GM18498 (cell line): ENCODE measurements at regions not wholly inside any gene's neighbourhood (a gene's known extent, or its start where the extent isn't known, plus 50 kb on each side); places are given as distances from the start of the nearest gene placed in this dataset.

Experiments
- ATAC-seq: cut with Tn5 transposase; IDR thresholded peaks from one replicate; pipeline ENCODE4 v1.9.1; 2021; ENCODE audit warnings: mild to moderate bottlenecking, moderate library complexity; ENCODE audit not compliant: unreplicated experiment

DNA sequence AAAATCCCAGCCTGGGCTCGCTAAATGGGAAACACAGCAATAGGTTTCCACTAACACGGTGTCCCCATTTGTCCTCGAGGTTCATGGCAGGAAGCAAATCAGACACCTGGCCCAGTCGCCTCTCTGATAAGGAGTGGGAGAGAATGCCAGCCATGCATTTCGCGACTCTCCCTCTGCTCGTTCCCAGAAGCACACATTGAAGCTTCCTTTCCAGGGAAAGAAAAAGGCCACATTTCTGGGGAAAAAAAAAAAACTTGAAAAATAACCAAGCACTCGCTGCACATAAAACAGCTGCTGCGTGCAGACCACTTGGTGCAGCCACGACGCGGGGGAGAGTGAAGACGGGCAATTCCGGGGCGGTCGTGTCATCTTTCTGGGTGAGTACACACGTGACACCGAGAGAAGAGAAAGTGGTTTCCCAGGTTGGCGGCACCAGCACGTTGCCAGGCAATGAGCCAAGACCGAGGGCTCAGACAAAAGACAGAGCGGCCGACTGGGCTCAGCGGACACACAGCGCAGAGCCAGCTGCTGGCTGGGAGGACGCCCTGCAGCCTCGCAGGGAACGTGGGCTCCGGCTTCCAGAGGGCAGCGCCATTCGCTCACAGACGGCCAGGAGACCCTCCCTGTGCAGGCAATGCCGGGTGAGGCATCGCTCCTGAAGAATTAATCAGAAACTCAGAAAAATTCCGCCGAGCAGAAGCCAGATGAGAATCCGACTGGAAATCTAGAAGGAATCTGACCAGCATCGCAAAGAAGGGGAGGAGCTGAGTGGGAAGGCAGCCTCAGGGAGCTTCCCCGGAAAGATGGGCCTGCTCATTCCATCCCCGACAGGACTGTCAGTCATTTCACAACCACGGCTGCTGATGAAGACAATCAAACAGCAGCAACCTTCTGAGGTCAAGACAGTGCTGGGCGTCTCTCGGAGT is 83.2 kb upstream of the IRS2 start:
- no peak for ATAC-seq

DNA sequence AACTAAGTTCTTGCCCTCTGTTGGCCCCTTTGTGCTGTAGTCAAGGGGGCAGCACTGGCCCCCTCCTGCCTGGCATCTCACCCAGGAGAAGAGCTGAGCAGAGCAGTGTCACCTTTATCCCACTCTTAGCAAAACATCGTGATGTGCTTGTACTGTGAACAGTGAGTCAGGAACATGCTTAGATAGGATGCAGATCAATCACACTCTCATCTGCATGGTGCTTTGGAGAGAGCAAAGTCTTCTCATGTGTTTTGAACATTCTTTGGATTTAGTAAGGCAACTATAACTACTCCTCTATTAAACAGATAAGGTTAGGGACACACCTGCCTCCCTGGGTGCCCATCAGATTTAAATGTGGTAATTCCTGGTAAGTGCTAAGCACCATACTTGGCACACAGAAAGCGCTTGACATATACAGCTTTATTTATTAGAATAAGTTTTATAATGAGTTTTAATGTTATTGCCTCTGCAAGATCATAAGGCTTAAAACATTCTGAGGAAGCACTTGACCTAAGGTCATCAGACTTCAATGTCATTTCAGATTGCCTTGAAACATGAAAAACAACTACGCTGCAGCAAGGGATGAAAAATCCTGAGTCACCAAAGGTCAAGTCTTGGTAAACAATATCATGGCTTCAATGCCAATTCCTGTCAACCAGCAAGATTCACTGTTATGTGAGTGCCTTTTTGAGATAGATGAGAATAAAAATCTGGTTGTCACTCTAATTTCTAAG is 82.4 kb upstream of the IRS2 start:
- ATAC-seq = no peak

GRCh38 chr13:109867766-109868165 is 81.4 kb upstream of the IRS2 start:
- ATAC-seq = no peak

GRCh38 chr13:109862627-109863026 is 76.2 kb upstream of the IRS2 start:
- ATAC-seq = no peak

- no peak for ATAC-seq
Observed at GRCh38 chr13:109859898-109860297, 73.5 kb upstream of the IRS2 start.

GRCh38 chr13:109859216-109859835 is 72.9 kb upstream of the IRS2 start:
- ATAC-seq = no peak

DNA sequence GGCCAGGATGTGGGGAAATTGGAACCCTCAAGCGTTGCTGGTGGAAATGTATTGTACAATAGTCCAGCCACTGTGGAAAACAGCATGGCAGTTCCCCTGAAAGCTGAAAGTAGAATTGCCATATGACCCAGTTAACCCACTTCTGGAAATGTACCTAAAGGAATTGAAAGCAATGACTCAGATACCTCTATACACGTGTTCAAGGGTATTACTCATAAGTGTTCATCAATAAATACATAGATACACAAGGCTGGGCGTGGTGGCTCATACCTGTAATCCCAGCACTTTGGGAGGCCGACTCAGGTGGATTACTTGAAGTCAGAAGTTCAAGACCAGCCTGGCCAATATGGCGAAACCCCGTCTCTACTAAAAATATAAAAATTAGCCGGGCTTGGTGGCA is 71.9 kb upstream of the IRS2 start:
- ATAC-seq = no peak

DNA sequence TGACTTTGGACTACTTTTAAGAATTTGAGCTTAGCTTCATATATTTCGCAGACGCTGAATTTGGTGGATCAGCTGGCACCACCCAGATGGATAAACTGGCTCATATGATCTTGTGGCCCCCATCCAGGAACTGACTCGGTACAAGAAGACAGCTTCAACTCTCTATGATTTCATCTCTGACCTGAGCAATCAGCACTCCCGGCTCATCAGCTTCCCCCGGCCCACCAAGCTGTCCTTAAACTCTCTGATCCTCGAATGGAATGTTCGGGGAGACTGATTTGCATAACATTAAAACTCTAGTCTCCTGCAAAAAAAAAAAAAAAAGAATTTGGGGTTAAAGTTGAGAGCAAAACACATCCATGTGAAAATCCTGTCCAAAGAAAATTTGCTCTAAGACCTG is 71.4 kb upstream of the IRS2 start:
- ATAC-seq = no peak

DNA sequence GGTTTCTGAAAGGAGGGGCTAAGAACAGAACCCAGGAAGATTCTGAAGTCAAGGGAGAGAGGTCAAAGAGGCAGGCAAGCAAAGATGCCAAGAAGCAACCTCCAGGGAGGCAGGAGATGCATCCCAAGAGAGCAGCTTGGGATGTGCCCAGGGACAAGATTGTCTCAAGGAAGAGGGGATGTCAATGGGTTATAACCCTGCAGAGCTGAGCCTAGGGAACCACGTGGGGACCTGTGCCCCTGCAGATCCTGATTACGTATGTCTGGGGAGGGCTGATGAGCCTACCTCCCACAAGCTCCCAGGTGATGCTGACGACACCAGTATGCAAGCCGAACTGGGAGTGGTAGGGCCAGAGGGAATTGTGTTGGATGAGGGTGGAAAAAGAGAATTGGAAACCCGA is 70.9 kb upstream of the IRS2 start:
- ATAC-seq = no peak

- no peak for ATAC-seq
Observed at GRCh38 chr13:109856350-109856749, 70.0 kb upstream of the IRS2 start.

- ATAC-seq = no peak
Observed at GRCh38 chr13:109853153-109853552, 66.8 kb upstream of the IRS2 start.

DNA sequence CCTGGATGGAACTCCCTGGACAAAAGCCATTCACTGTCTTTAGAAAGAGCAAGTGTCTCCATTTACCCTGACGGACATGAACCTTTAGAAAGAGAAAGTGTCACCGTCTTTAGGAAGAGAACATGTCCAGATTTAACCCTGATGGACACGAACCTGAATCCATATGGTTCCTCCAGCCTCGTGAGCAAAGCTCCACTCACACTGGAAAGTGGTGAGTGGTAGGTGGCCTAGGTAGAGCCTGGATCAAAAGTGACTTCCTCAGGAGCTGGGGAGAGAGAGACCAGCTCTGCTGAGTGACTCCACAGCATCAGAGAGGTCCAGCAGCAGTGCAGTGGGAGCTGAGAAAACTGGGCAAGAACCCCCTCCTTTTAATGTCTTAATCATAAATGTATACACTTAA is 59.8 kb upstream of the IRS2 start:
- no peak for ATAC-seq

GRCh38 chr13:109844396-109844795 is 58.0 kb upstream of the IRS2 start:
- no peak for ATAC-seq

DNA sequence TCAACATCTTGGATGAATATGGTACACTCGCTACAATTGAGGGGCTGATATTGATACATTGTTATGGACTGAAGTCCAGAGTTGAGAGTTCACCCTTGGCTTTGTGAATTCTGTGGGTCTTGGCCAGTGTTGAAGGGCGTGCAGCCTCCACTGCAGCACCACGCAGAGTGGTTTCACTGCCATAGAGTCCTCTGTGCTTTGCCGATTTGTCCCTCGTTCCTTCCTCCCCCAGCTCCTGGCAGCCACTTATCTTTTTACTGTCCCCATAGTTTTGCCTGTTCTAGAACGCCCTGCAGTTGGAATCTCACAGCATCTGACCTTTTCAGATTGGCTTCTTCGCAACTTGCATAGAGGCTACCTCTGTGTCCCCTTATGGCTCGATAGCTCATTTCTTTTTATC is 57.3 kb upstream of the IRS2 start:
- ATAC-seq = no peak

DNA sequence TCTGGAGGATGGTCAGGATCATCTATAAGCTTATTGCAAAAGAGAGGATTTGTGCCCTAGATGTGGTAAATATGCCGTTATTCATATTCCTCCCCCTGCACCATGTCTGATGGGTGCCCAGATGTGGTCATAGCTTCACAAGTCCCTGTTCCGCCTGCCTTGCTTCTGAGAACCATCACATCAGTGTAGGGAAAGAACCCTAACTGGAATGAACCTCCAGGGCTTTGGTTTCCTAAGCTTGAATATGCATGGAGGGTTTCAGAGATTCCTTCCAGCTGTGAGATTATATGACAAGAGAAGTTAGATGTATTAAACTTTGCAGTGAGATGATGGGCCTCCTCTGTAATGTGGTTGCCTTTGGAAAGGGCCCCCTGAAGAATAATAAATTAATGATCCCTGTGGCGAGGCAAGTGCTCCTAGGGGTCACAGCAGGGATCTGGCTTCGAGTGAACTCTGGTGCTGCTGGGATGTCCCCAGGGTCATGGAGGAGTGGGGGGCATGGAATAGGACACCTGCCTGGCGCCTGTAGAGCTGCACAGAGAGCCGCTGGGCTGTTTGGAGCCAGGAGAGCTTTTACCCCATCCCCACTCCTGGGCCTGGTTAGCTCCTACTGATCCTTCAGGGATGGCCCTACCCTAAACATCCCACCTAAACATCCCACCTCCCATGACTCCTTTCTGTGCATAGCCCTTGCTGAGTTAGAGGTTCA is 56.0 kb upstream of the IRS2 start:
- ATAC-seq = no peak

GRCh38 chr13:109840893-109841287 is 54.5 kb upstream of the IRS2 start:
- ATAC-seq = no peak

DNA sequence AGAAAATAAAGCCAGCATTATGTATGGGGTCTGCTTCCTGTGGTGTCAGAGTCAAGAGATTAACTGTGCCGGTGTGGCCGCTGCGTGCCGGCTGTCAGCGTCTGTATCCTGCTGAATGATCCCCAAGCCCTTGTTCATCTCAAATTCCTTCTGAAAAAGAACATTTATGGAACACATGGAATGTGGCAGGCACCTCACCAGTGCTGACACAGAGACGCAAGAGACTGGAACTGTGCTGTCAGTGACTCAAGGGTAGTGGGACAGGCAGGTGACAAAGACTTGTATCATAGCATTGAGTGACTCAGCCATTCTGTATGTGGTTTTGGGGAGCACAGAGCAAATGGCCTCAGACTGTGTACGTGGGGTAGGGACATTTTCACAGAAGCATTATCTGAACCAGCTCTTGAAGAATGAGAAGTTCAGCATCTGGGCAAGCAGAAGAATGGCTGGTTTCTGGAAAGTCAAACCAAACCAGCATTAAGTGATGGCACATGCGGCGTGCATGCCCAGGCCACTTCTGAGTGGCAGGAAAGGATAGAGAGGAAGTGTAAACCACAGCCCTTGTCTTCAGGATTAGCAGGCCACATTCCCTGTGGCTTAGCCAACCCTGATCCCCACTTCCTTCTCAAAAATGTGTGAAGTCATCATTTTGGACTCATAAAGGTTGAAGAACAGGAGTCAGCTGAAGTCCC is 54.0 kb upstream of the IRS2 start:
- ATAC-seq = peak; percentile 40

GRCh38 chr13:109836629-109837607 is 50.5 kb upstream of the IRS2 start:
- peak; percentile 86 for ATAC-seq
